ENCODE measurements at regions not wholly inside any gene's neighbourhood (a gene's known extent, or its start where the extent isn't known, plus 50 kb on each side); places are given as distances from the start of the nearest gene placed in this dataset.

- H3K4me3 ChIP-seq (ENCODE audit: severe bottlenecking) = no peak overlapping the region
- H3K9me3 ChIP-seq (ENCODE audit: severe bottlenecking) = no peaks in the 10 kb centered on the region
- no peak for DNase-seq (ENCODE audit: low spot score)
- H3K27me3 ChIP-seq (ENCODE audit: insufficient read depth, poor library complexity, severe bottlenecking) = no peaks in the 10 kb centered on the region
- no peaks in the 10 kb centered on the region for H3K36me3 ChIP-seq (ENCODE audit: low read depth)
- ATAC-seq (ENCODE audit: low read depth) = no peak
- no peak overlapping the region for H3K27ac ChIP-seq (ENCODE audit: poor library complexity, severe bottlenecking)
- H3K4me1 ChIP-seq (ENCODE audit: insufficient read depth, poor library complexity, severe bottlenecking) = no peaks in the 10 kb centered on the region
- TF ChIP-seq, protein P1, sequence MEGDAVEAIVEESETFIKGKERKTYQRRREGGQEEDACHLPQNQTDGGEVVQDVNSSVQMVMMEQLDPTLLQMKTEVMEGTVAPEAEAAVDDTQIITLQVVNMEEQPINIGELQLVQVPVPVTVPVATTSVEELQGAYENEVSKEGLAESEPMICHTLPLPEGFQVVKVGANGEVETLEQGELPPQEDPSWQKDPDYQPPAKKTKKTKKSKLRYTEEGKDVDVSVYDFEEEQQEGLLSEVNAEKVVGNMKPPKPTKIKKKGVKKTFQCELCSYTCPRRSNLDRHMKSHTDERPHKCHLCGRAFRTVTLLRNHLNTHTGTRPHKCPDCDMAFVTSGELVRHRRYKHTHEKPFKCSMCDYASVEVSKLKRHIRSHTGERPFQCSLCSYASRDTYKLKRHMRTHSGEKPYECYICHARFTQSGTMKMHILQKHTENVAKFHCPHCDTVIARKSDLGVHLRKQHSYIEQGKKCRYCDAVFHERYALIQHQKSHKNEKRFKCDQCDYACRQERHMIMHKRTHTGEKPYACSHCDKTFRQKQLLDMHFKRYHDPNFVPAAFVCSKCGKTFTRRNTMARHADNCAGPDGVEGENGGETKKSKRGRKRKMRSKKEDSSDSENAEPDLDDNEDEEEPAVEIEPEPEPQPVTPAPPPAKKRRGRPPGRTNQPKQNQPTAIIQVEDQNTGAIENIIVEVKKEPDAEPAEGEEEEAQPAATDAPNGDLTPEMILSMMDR (IDR thresholded peaks at IDR 0.05; ENCODE audit: poor library complexity, severe bottlenecking) = no peak
These were observed 160.2 kb upstream of the UNC5B start for GRCh38 chr10:71052076-71052660.

- ATAC-seq (ENCODE audit: low read depth) (no peak), DNase-seq (ENCODE audit: low spot score) (no peak)
- no peaks in the 10 kb centered on the region for H3K27me3 ChIP-seq (ENCODE audit: insufficient read depth, poor library complexity, severe bottlenecking)
- no peak overlapping the region for H3K4me3 ChIP-seq (ENCODE audit: severe bottlenecking)
- TF ChIP-seq, protein P1 (IDR thresholded peaks at IDR 0.05; ENCODE audit: poor library complexity, severe bottlenecking) = no peak
- no peak overlapping the region for H3K27ac ChIP-seq (ENCODE audit: poor library complexity, severe bottlenecking)
- no peaks in the 10 kb centered on the region for H3K36me3 ChIP-seq (ENCODE audit: low read depth)
- H3K9me3 ChIP-seq (ENCODE audit: severe bottlenecking) = no peaks in the 10 kb centered on the region
- no peaks in the 10 kb centered on the region for H3K4me1 ChIP-seq (ENCODE audit: insufficient read depth, poor library complexity, severe bottlenecking)
These were observed 159.7 kb upstream of the UNC5B start for GRCh38 chr10:71052708-71053107.

- Histone ChIP-seq H3K27me3 (ENCODE audit: insufficient read depth, poor library complexity, severe bottlenecking) (no peaks in the 10 kb centered on the region), H3K9me3 (ENCODE audit: severe bottlenecking) (no peaks in the 10 kb centered on the region), H3K36me3 (ENCODE audit: low read depth) (no peaks in the 10 kb centered on the region), H3K4me1 (ENCODE audit: insufficient read depth, poor library complexity, severe bottlenecking) (no peaks in the 10 kb centered on the region), H3K4me3 (ENCODE audit: severe bottlenecking) (no peak overlapping the region), H3K27ac (ENCODE audit: poor library complexity, severe bottlenecking) (no peak overlapping the region)
- ATAC-seq (ENCODE audit: low read depth) (no peak), DNase-seq (ENCODE audit: low spot score) (no peak)
- TF ChIP-seq, protein P1 (IDR thresholded peaks at IDR 0.05; ENCODE audit: poor library complexity, severe bottlenecking) = no peak
These were observed 159.0 kb upstream of the UNC5B start for GRCh38 chr10:71053169-71053895.

DNA sequence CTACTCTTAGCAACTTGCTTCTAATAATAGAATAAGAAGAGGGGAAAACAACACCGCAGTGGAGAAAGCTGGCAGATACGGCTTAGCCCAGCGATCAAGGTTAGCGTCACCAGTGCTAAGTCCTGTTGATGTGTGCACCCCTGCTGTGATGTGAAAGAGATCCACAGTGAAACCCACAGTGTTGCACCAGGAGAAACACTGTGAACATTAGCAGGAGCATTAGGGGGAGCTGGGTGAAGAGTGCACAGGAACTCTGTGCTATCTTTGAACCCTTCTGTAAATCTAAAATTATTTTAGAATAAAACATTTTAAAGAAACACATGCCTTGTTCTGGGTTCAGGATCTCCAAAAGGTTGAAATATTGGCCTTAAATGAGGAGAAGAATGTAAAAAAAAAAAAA is 154.1 kb upstream of the UNC5B start:
- TF ChIP-seq, protein P1 (IDR thresholded peaks at IDR 0.05; ENCODE audit: poor library complexity, severe bottlenecking) = no peak

More for the DNA sequence above, 154.1 kb upstream of the UNC5B start:
- DNase-seq (ENCODE audit: low spot score) (no peak), ATAC-seq (ENCODE audit: low read depth) (no peak)
- H3K9me3 ChIP-seq (ENCODE audit: severe bottlenecking) = no peaks in the 10 kb centered on the region
- H3K4me1 ChIP-seq (ENCODE audit: insufficient read depth, poor library complexity, severe bottlenecking) = no peaks in the 10 kb centered on the region
- no peaks in the 10 kb centered on the region for H3K36me3 ChIP-seq (ENCODE audit: low read depth)
- H3K4me3 ChIP-seq (ENCODE audit: severe bottlenecking) = no peak overlapping the region
- H3K27ac ChIP-seq (ENCODE audit: poor library complexity, severe bottlenecking) = no peak overlapping the region
- no peaks in the 10 kb centered on the region for H3K27me3 ChIP-seq (ENCODE audit: insufficient read depth, poor library complexity, severe bottlenecking)

Measured in RWPE2 (cell line).